Transverse colon (tissue), 4 donors: ENCODE measurements at regions not wholly inside any gene's neighbourhood (a gene's known extent, or its start where the extent isn't known, plus 50 kb on each side); places are given as distances from the start of the nearest gene placed in this dataset.

ENCODE experiments used
- DNase-seq: peaks from one replicate; pipeline ENCODE4 v3.0.0-alpha.2; 2019
- H3K27ac ChIP-seq, 4 donors: fragments of 200-600 bp; sonication (generic); 2 replicates each; pipeline ENCODE4 v1.5.1; 2016 to 2018; ENCODE audit warnings: inconsistent platforms in 4 of 4
- H3K27me3 ChIP-seq: fragments of 200-600 bp; sonication (generic); 2 replicates; pipeline ENCODE4 v1.5.1; 2017; ENCODE audit warnings: inconsistent platforms
- H3K36me3 ChIP-seq, 4 donors: fragments of 200-600 bp; sonication (generic); 2 replicates each; pipeline ENCODE4 v1.5.1; 2017 to 2019; ENCODE audit warnings: inconsistent platforms in 4 of 4
- H3K4me1 ChIP-seq, 4 donors: fragments of 200-600 bp; sonication (generic); 2 replicates each; pipeline ENCODE4 v1.5.1; 2017 to 2020; ENCODE audit warnings: inconsistent platforms in 4 of 4
- H3K4me3 ChIP-seq, 4 donors: fragments of 200-600 bp; sonication (generic); 1 replicate in 1 of 4; 2 replicates in 3 of 4; pipeline versions ENCODE4 v1.5.1 to v1.6.1; 2017 to 2019; ENCODE audit warnings: inconsistent platforms in 4 of 4
- H3K9me3 ChIP-seq, 2 donors: fragments of 200-600 bp; sonication (generic); 2 replicates each; pipeline ENCODE4 v1.5.1; 2017 to 2019; ENCODE audit warnings: inconsistent platforms in 2 of 2
- EP300 ChIP-seq: sonication (generic); formaldehyde crosslinking; IDR thresholded peaks from one replicate; pipeline ENCODE4 v1.6.1; 2017; ENCODE audit warnings: antibody characterized with exemption, low read depth
- POLR2A ChIP-seq: fragments of 450-650 bp; IDR thresholded peaks from one replicate; pipeline ENCODE4 v1.6.1; 2016; ENCODE audit warnings: antibody characterized with exemption, mild to moderate bottlenecking, moderate library complexity
- POLR2AphosphoS5 ChIP-seq, 3 donors: sonication (generic); formaldehyde crosslinking; IDR thresholded peaks; one replicate each; pipeline ENCODE4 v1.6.1; 2016; ENCODE audit warnings: antibody characterized with exemption in 3 of 3
- WGBS, 2 donors: methylation state at CpG; one replicate each; pipeline ENCODE4 v1.1.5; 2018; ENCODE audit warnings: low coverage in 1 of 2; 5-methylcytosine and 5-hydroxymethylcytosine counted together
- in situ Hi-C, 4 donors: fragments of 200-750 bp; cut with MboI; loops; one replicate each; pipeline versions ENCODE4 v1.15.0 to v1.15.1; 2017; ENCODE audit warnings: low sequenced_read_pairs in 3 of 4, low pct_ligation_motif_present in 1 of 4, low pct_unique_long_range_greater_than_20kb in 1 of 4
- intact Hi-C: fragments of 100-400 bp; cut with DNase I; formaldehyde crosslinking; loops from one replicate; pipeline ENCODE4 v1.15.1; 2023; ENCODE audit warnings: low total_unique reads
- TF ChIP-seq, protein P1 (sequence below), 5 experiments: fragments of 200-600 bp in 3 of 5; fragments of 450-650 bp in 2 of 5; sonication (generic) in 3 of 5; IDR thresholded peaks; 1 replicate in 2 of 5; 2 replicates in 3 of 5; pipeline ENCODE4 v1.5.1; 2016 to 2017; ENCODE audit warnings: antibody characterized with exemption in 5 of 5, inconsistent platforms in 3 of 5, mild to moderate bottlenecking in 2 of 5, moderate library complexity in 1 of 5

GRCh38 chr15:88391700-88392099 is 75.5 kb downstream of the MRPL46 start:
- H3K4me1 ChIP-seq: peaks cover 0 to 10% (median 0%) of the 10 kb centered on the region in 4 donors
- TF ChIP-seq POLR2A: no peak
- TF ChIP-seq POLR2AphosphoS5 (IDR thresholded peaks at IDR 0.05): no peak
- no peak for TF ChIP-seq EP300
- TF ChIP-seq, protein P1, sequence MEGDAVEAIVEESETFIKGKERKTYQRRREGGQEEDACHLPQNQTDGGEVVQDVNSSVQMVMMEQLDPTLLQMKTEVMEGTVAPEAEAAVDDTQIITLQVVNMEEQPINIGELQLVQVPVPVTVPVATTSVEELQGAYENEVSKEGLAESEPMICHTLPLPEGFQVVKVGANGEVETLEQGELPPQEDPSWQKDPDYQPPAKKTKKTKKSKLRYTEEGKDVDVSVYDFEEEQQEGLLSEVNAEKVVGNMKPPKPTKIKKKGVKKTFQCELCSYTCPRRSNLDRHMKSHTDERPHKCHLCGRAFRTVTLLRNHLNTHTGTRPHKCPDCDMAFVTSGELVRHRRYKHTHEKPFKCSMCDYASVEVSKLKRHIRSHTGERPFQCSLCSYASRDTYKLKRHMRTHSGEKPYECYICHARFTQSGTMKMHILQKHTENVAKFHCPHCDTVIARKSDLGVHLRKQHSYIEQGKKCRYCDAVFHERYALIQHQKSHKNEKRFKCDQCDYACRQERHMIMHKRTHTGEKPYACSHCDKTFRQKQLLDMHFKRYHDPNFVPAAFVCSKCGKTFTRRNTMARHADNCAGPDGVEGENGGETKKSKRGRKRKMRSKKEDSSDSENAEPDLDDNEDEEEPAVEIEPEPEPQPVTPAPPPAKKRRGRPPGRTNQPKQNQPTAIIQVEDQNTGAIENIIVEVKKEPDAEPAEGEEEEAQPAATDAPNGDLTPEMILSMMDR (IDR thresholded peaks at IDR 0.05): no peak
- no peaks in the 10 kb centered on the region for H3K9me3 ChIP-seq
- intact Hi-C loops: no loop called here
- no peak for DNase-seq
- in situ Hi-C loops: no loop called here
- H3K36me3 ChIP-seq: no peaks in the 10 kb centered on the region
- 87% methylated on average over 2 of the region's 2 CpGs; no CpG with 5 or more reads in 1 of the 2 donors for WGBS, 2 donors
- H3K4me3 ChIP-seq: no peak overlapping the region
- no peaks in the 10 kb centered on the region for H3K27me3 ChIP-seq
- H3K27ac ChIP-seq: no peak overlapping the region

- no peaks in the 10 kb centered on the region for H3K9me3 ChIP-seq
- DNase-seq: no peak
- no peaks in the 10 kb centered on the region for H3K27me3 ChIP-seq
- intact Hi-C loops (no loop called here), in situ Hi-C loops (no loop called here)
- WGBS, 2 donors: 92% methylated on average over 12 of the region's 12 CpGs; no CpG with 5 or more reads in 1 of the 2 donors
- peaks cover 0 to 10% (median 0%) of the 10 kb centered on the region in 4 donors for H3K4me1 ChIP-seq
- no peak overlapping the region for H3K27ac ChIP-seq
- no peaks in the 10 kb centered on the region for H3K36me3 ChIP-seq
- no peak overlapping the region for H3K4me3 ChIP-seq
- TF ChIP-seq EP300 (no peak), POLR2A (no peak), POLR2AphosphoS5 (IDR thresholded peaks at IDR 0.05) (no peak)
- TF ChIP-seq, protein P1 (IDR thresholded peaks at IDR 0.05): no peak
Observed at GRCh38 chr15:88391006-88391405, 76.2 kb downstream of the MRPL46 start.

- intact Hi-C loops (no loop called here), in situ Hi-C loops (no loop called here)
- Histone ChIP-seq H3K27me3 (no peaks in the 10 kb centered on the region), H3K36me3 (no peaks in the 10 kb centered on the region), H3K9me3 (no peaks in the 10 kb centered on the region), H3K4me3 (no peak overlapping the region), H3K27ac (no peak overlapping the region), H3K4me1 (peaks cover 0 to 10% (median 0%) of the 10 kb centered on the region in 4 donors)
- no peak for TF ChIP-seq POLR2AphosphoS5 (IDR thresholded peaks at IDR 0.05)
- TF ChIP-seq POLR2A: no peak
- TF ChIP-seq EP300: no peak
- TF ChIP-seq, protein P1 (IDR thresholded peaks at IDR 0.05): no peak
- 58 to 71% methylated on average over 2 to 4 of the region's 4 CpGs for WGBS, 2 donors
- no peak for DNase-seq
Observed at GRCh38 chr15:88390164-88390901, 76.9 kb downstream of the MRPL46 start.

GRCh38 chr15:88389120-88389519 is 78.1 kb downstream of the MRPL46 start:
- DNase-seq: no peak
- in situ Hi-C loops: no loop called here
- TF ChIP-seq EP300 (no peak), POLR2AphosphoS5 (IDR thresholded peaks at IDR 0.05) (no peak), POLR2A (no peak)
- TF ChIP-seq, protein P1 (IDR thresholded peaks at IDR 0.05): no peak

More at GRCh38 chr15:88389120-88389519, 78.1 kb downstream of the MRPL46 start:
- no peak overlapping the region for H3K27ac ChIP-seq
- intact Hi-C loops: no loop called here
- H3K4me1 ChIP-seq: peaks cover 0 to 5% (median 0%) of the 10 kb centered on the region in 4 donors
- H3K36me3 ChIP-seq: no peaks in the 10 kb centered on the region
- no peak overlapping the region for H3K4me3 ChIP-seq
- 78 to 88% methylated on average over 1 to 5 of the region's 5 CpGs for WGBS, 2 donors
- no peaks in the 10 kb centered on the region for H3K27me3 ChIP-seq
- no peaks in the 10 kb centered on the region for H3K9me3 ChIP-seq
